Lower lobe of right lung (tissue), 2 donors: ENCODE measurements at regions not wholly inside any gene's neighbourhood (a gene's known extent, or its start where the extent isn't known, plus 50 kb on each side); places are given as distances from the start of the nearest gene placed in this dataset.

Source experiments
- ATAC-seq, 2 donors: fragments of 200-7000 bp; cut with Tn5 transposase; one replicate each; pipeline ENCODE4 v1.9.1; 2020 to 2022; ENCODE audit warnings: mild to moderate bottlenecking in 2 of 2, moderate library complexity in 2 of 2
- DNase-seq: peaks from one replicate; pipeline ENCODE4 v3.0.0-alpha.2; 2020
- H3K27ac ChIP-seq: fragments of 200-600 bp; one replicate; pipeline ENCODE4 v1.8.0; 2022
- H3K27me3 ChIP-seq: fragments of 200-600 bp; one replicate; pipeline ENCODE4 v1.8.0; 2022; ENCODE audit warnings: low read depth
- H3K36me3 ChIP-seq: fragments of 200-600 bp; one replicate; pipeline ENCODE4 v1.8.0; 2022; ENCODE audit warnings: mild to moderate bottlenecking
- H3K4me1 ChIP-seq: fragments of 200-600 bp; one replicate; pipeline ENCODE4 v1.8.0; 2022
- H3K4me3 ChIP-seq: fragments of 200-600 bp; one replicate; pipeline ENCODE4 v1.8.0; 2022; ENCODE audit warnings: mild to moderate bottlenecking
- H3K9me3 ChIP-seq: fragments of 200-600 bp; one replicate; pipeline ENCODE4 v1.8.0; 2022
- CTCF ChIP-seq: fragments of 200-600 bp; IDR thresholded peaks from one replicate; pipeline ENCODE4 v1.8.0; 2022; ENCODE audit warnings: antibody characterized with exemption, mild to moderate bottlenecking
- intact Hi-C: fragments of 100-400 bp; cut with DNase I; formaldehyde crosslinking; loops from one replicate; pipeline ENCODE4 v1.11.0; 2022
- donor health status: DM: no; HTN: yes; CAD: no; lungs with severe emphysema.

DNA sequence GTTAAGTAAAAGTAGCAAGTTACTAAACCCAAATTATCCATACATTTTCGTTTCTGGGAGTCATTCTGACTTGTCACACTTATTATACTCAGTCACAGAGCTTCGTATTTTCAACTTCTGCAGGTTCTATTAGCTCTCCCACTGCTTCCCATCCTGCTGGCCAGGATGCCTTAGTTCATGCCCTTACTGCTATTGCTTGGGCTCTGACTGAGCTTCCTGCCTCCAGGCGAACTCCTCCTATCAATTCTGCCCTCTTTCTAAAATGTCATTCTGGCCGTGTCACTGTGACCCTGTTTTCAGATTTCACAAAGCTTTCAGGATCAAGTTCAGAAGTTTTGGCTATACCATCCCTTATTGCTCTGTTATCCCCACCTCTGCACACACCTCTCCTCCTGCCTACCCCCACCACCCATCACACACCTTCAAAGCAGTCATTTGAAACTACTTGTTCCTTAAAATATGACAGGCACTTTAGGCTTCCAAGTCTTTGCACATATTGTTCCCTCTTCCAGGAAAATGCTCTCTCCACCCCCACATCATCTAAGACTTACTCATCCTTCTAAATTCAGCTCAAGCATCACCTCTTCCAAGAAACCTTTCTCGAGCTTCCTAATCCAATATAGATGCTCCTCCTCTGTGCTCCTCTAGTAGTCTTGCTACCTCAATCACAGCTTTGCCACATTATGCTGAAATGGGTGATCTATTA lies 278.0 kb downstream of the BRINP2 start:
- Histone ChIP-seq H3K27ac (no peak overlapping the region), H3K4me1 (no peaks in the 10 kb centered on the region), H3K36me3 (no peaks in the 10 kb centered on the region), H3K9me3 (no peaks in the 10 kb centered on the region), H3K4me3 (no peak overlapping the region), H3K27me3 (no peaks in the 10 kb centered on the region)
- no peak for TF ChIP-seq CTCF
- intact Hi-C loops: no loop called here
- ATAC-seq (no peak), DNase-seq (no peak)

DNA sequence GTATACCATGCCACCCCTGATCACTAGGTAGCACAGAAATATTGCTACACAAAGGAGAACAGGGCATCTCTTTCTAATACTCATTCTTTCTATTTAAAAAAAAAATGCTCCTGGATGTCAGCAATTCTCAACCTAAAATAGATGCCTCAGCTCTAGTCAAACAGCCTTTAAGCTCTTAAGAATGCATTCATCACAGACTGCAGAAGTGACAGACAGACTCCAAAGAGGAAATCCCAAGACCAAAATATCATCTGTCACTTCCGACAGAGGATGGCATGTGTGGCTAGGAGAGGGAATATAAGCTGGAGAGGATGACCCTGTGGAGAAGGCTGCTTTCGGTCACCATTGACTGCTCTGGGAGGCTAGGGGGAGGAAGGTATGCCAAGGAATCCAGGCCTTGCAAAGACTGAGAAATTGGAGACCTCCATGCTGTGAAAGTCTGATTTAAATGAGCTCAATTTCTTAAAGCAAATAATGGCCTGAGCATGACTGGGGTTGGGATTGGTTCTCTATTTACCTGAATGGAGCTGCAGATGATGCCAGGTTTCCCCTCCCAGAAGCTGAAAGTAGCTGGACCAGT lies 277.4 kb downstream of the BRINP2 start:
- H3K36me3 ChIP-seq: no peaks in the 10 kb centered on the region
- H3K4me1 ChIP-seq: no peaks in the 10 kb centered on the region
- ATAC-seq: no peak
- intact Hi-C loops: no loop called here
- TF ChIP-seq CTCF: no peak
- no peaks in the 10 kb centered on the region for H3K9me3 ChIP-seq
- no peaks in the 10 kb centered on the region for H3K27me3 ChIP-seq
- H3K4me3 ChIP-seq: no peak overlapping the region
- no peak overlapping the region for H3K27ac ChIP-seq
- DNase-seq: no peak

- intact Hi-C loops: no loop called here
- Histone ChIP-seq H3K27ac (no peak overlapping the region), H3K4me3 (no peak overlapping the region), H3K27me3 (no peaks in the 10 kb centered on the region), H3K9me3 (no peaks in the 10 kb centered on the region), H3K4me1 (no peaks in the 10 kb centered on the region), H3K36me3 (no peaks in the 10 kb centered on the region)
- no peak for TF ChIP-seq CTCF
- ATAC-seq: no peak
- no peak for DNase-seq
Measured at GRCh38 chr1:177444997-177445746, 274.4 kb downstream of the BRINP2 start.

DNA sequence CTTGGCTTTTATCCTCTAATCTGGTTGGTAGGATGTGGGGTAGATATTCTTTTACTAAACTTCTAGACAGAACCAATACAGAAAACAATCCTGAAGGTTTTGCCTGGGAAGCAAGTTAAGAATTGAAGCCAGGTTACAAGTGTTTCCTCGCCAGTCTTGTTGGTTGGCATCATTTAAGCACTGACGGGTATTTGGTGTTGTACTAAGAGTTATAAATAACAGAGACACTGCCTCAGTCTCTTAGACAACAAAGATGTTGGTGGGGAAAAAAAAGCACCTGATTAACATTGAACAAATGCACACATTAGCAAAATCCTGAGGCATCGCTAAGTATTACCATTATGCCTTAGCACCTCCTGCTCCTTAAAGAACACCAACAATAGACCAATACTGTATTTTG lies 272.2 kb downstream of the BRINP2 start:
- Histone ChIP-seq H3K27ac (no peak overlapping the region), H3K36me3 (no peaks in the 10 kb centered on the region), H3K27me3 (no peaks in the 10 kb centered on the region), H3K4me3 (no peak overlapping the region), H3K9me3 (no peaks in the 10 kb centered on the region), H3K4me1 (no peaks in the 10 kb centered on the region)
- ATAC-seq: no peak
- TF ChIP-seq CTCF: no peak
- no peak for DNase-seq
- intact Hi-C loops: no loop called here

DNA sequence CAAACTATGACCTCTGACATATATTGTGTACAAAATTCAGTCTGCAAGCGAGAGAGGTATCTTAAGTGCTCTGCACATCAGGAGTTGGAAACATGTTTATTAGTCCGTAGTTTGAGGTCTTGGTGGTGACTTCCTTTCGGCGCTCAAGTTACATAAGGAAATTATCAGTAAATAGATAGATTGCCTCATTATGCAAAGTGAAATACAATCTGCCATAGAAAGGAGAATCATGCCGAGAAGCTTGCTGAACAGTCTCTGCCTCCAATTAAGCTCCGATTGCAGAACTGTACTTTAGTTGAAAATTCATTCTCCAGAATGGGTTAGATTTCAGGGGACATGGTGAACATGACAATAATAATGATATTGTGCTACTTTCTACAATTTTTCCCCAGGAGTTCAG lies 271.8 kb downstream of the BRINP2 start:
- no peaks in the 10 kb centered on the region for H3K4me1 ChIP-seq
- H3K9me3 ChIP-seq: no peaks in the 10 kb centered on the region
- H3K27me3 ChIP-seq: no peaks in the 10 kb centered on the region
- H3K36me3 ChIP-seq: no peaks in the 10 kb centered on the region
- H3K27ac ChIP-seq: no peak overlapping the region
- TF ChIP-seq CTCF: no peak
- intact Hi-C loops: no loop called here
- ATAC-seq: no peak
- no peak for DNase-seq
- no peak overlapping the region for H3K4me3 ChIP-seq
